ENCODE measurements at regions not wholly inside any gene's neighbourhood (a gene's known extent, or its start where the extent isn't known, plus 50 kb on each side); places are given as distances from the start of the nearest gene placed in this dataset.

GRCh38 chr5:92372766-92373165 lies 989.6 kb upstream of the ARRDC3 start:
- TF ChIP-seq EP300 (IDR thresholded peaks at IDR 0.05; ENCODE audit: borderline replicate concordance), result no peak
- TF ChIP-seq MAX (IDR thresholded peaks at IDR 0.05), result no peak
- no peak for TF ChIP-seq FOXM1 (IDR thresholded peaks at IDR 0.05; ENCODE audit: borderline replicate concordance, low read depth)
- no peak for TF ChIP-seq YY1 (IDR thresholded peaks at IDR 0.05; ENCODE audit: low read depth)
- TF ChIP-seq RAD21 (IDR thresholded peaks at IDR 0.05; ENCODE audit: low read depth), result no peak
- TF ChIP-seq EGR1 (IDR thresholded peaks at IDR 0.05), result no peak
- no peak for TF ChIP-seq REST (IDR thresholded peaks at IDR 0.05; ENCODE audit: low read depth)
- no peak for TF ChIP-seq TCF12 (IDR thresholded peaks at IDR 0.05; ENCODE audit: low read depth)
- TF ChIP-seq TEAD4 (IDR thresholded peaks at IDR 0.05), result no peak
- TF ChIP-seq CREB1 (IDR thresholded peaks at IDR 0.05; ENCODE audit: low read depth), result no peak
- no peak for TF ChIP-seq ZBTB7A (IDR thresholded peaks at IDR 0.05; ENCODE audit: low read depth)
- no peak for TF ChIP-seq NFIC (IDR thresholded peaks at IDR 0.05)
- TF ChIP-seq TAF1 (IDR thresholded peaks at IDR 0.05; ENCODE audit: low read depth), result no peak
